ENCODE measurements at regions not wholly inside any gene's neighbourhood (a gene's known extent, or its start where the extent isn't known, plus 50 kb on each side); places are given as distances from the start of the nearest gene placed in this dataset.

- no TSS peak for BruUV-seq (replicated peaks)
- TF ChIP-seq ELK1 (IDR thresholded peaks at IDR 0.05; ENCODE audit: low read depth, low read length), result no peak
- TF ChIP-seq EZH2 (IDR thresholded peaks at IDR 0.05; ENCODE audit: borderline replicate concordance, control insufficient read depth, low read depth, low read length), result no peak
- no peak for TF ChIP-seq SREBF1 (IDR thresholded peaks at IDR 0.05; ENCODE audit: low read length)
- TF ChIP-seq MAX (IDR thresholded peaks at IDR 0.05; ENCODE audit: low read depth, low read length), result no peak
- no peak for TF ChIP-seq MEF2B (IDR thresholded peaks at IDR 0.05; ENCODE audit: partially characterized antibody, poor library complexity, severe bottlenecking)
- TF ChIP-seq NBN (IDR thresholded peaks at IDR 0.05), result no peak
- TF ChIP-seq, protein P1, sequence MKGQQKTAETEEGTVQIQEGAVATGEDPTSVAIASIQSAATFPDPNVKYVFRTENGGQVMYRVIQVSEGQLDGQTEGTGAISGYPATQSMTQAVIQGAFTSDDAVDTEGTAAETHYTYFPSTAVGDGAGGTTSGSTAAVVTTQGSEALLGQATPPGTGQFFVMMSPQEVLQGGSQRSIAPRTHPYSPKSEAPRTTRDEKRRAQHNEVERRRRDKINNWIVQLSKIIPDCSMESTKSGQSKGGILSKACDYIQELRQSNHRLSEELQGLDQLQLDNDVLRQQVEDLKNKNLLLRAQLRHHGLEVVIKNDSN (IDR thresholded peaks at IDR 0.05; ENCODE audit: borderline replicate concordance, extremely low read length, insufficient read depth, low read depth, low read length), result no peak
- no peak for TF ChIP-seq CEBPZ (IDR thresholded peaks at IDR 0.05; ENCODE audit: low read depth, low read length)
- no peak for TF ChIP-seq TARDBP (IDR thresholded peaks at IDR 0.05; ENCODE audit: borderline replicate concordance)
- TF ChIP-seq, protein P2, sequence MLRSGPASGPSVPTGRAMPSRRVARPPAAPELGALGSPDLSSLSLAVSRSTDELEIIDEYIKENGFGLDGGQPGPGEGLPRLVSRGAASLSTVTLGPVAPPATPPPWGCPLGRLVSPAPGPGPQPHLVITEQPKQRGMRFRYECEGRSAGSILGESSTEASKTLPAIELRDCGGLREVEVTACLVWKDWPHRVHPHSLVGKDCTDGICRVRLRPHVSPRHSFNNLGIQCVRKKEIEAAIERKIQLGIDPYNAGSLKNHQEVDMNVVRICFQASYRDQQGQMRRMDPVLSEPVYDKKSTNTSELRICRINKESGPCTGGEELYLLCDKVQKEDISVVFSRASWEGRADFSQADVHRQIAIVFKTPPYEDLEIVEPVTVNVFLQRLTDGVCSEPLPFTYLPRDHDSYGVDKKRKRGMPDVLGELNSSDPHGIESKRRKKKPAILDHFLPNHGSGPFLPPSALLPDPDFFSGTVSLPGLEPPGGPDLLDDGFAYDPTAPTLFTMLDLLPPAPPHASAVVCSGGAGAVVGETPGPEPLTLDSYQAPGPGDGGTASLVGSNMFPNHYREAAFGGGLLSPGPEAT (IDR thresholded peaks at IDR 0.05; ENCODE audit: low read depth), result no peak
- TF ChIP-seq RCOR1 (conservative IDR thresholded peaks at IDR 0.05; ENCODE audit: low read depth, low read length), result no peak
- TF ChIP-seq E4F1 (IDR thresholded peaks at IDR 0.05; ENCODE audit: borderline replicate concordance, partially characterized antibody), result no peak
- no peak for TF ChIP-seq HDAC6 (IDR thresholded peaks at IDR 0.05; ENCODE audit: unreplicated experiment)
Observed at GRCh38 chr10:21193196-21193595, 296.1 kb upstream of the NEBL start.

More at GRCh38 chr10:21193196-21193595, 296.1 kb upstream of the NEBL start:
- H3K27ac ChIP-seq (ENCODE audit: control insufficient read depth, insufficient read depth), result no peak overlapping the region
- ChIA-PET RAD21 (ENCODE audit: unreplicated experiment) (no interaction called here), POLR2A (no interaction called here), CTCF (no interaction called here), SMC1A (ENCODE audit: uncharacterized antibody, unreplicated experiment) (no interaction called here)
- no peaks in the 10 kb centered on the region for H4K20me1 ChIP-seq (ENCODE audit: control insufficient read depth, insufficient read depth)
- H2AFZ ChIP-seq (ENCODE audit: control insufficient read depth, low read depth, low read length), result no peak overlapping the region
- no peak overlapping the region for H3K4me2 ChIP-seq (ENCODE audit: control insufficient read depth, insufficient read depth)
- no peaks in the 10 kb centered on the region for H3K4me1 ChIP-seq (ENCODE audit: control insufficient read depth, insufficient read depth, low read length)
- H3K9ac ChIP-seq (ENCODE audit: control insufficient read depth, insufficient read depth, low read length), result no peak overlapping the region
- no peaks in the 10 kb centered on the region for H3K79me2 ChIP-seq (ENCODE audit: control insufficient read depth, insufficient read depth, low read length)
- no peak for FAIRE-seq
- intact Hi-C loops (cut with micrococcal nuclease; ENCODE audit: unreplicated experiment) (no loop called here), in situ Hi-C loops (cut with MboI) (no loop called here)
- H3K4me3 ChIP-seq, result no peak overlapping the region
- 0% methylated on average over 2 of the region's 3 CpGs for WGBS (ENCODE audit: insufficient coverage, insufficient replicate concordance, low lambda C conversion rate, missing lambda C conversion rate)
- no peaks in the 10 kb centered on the region for H3K36me3 ChIP-seq (ENCODE audit: control insufficient read depth in 2 of 2, insufficient read depth in 2 of 2, low read length in 1 of 2)
- peaks cover 4% of the 10 kb centered on the region; the same call in 2 of the 3 replicates for H3K9me3 ChIP-seq (replicated peaks; ENCODE audit: control insufficient read depth, insufficient read depth, low read length)
- ATAC-seq, result no peak
- H3K27me3 ChIP-seq (replicated peaks in 1 of 2; ENCODE audit: control insufficient read depth in 2 of 2, insufficient read depth in 2 of 2, low read length in 1 of 2), result no peaks in the 10 kb centered on the region
- no peak for DNase-seq (ENCODE audit: low read depth, low spot score)
